GM19023 (cell line): ENCODE measurements at regions not wholly inside any gene's neighbourhood (a gene's known extent, or its start where the extent isn't known, plus 50 kb on each side); places are given as distances from the start of the nearest gene placed in this dataset.
"Not testable (repeated sequence)": the region's sequence is repeated elsewhere in the genome, so short reads cannot be mapped to it uniquely, and the experiment has no call there.

Experiments used
- ATAC-seq: cut with Tn5 transposase; IDR thresholded peaks from one replicate; pipeline ENCODE4 v1.9.1; 2021; ENCODE audit warnings: mild to moderate bottlenecking, moderate library complexity; ENCODE audit not compliant: unreplicated experiment

DNA sequence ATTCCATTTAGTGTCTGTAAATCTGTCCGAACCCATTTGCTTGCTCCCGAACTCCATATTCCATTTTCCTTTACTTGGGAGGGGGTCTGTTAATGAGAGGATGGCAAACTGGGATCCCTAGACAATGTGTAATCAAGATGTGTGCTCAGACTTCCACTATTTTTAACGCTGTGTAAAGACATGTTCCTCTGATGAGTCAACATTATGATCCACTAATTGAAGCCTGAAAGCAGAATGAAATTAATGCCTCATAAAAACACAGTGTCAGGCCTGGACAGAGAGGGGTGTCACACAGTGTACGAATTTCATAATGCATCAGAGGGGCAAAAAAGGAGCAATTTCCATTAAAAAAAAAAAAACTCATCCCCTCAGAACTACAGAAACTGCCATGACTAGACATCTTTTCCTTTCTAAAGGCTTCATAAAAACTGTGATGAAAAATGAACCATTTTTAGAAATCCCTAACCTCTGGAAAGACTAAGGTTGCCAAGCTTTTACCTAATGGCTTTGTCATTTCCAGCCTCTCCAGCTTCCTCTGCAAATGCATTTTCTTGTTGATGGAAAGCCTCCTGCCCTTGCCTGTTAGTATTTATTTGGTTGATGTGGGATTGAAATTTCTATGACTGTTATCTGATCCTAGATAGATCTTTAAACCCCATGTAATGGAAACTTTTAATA lies 209.2 kb upstream of the DCC start:
- no peak for ATAC-seq

DNA sequence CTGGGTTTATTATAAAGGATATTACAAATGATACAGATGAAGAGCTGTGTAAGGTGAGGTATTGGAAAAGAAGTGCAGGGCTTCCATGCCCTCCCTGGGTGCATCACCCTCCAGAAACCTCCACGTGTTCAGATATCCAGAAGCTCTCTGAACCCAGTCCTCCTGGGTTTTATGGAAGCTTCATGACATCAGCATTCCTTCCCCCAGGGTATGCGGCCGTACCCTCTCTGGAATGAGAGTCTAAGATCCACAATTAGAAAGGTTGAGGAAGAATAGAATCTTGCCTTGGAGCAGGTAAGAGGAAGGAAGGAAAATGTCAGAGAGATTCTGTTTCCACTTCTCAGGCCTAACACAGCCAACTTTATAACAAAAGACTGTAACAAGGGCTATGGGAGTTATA lies 208.2 kb upstream of the DCC start:
- no peak for ATAC-seq

DNA sequence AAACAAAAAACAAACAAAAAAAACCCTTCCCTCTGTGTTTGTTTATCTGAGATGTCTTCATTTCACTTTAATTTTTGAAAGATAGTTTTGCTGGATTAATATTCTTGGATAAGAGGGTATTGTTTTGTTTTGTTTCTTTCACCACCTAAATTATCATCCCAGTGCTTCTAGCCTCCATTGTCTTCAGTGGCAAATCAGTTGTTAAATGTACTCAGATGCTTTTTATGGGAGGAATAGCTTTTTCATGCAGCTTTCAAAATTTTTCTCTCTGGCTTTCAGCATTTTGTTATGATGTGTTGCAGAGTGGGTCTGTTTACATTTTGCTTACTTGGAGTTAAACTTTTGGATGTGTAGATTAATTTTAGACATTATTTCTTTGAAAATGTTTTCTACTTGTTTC lies 203.5 kb upstream of the DCC start:
- ATAC-seq, result no peak

DNA sequence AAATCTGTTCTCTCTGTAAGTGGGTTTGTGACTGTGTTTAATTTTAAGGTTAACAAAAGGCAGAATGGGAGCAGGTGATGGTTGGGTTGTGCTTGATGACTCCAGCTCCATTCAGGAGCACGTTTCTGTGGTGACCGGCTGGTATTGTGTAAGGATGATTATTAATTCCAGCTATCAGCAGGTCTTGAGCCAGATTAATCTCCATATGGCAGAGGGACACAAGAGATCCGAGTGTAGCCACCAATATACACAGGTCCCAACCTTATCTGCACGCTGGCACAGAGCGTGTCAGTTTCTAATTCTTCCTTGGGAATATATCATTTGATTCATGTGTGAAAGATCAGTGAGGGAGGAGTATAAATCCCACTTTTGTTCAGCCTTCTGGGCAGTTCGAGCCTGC lies 199.0 kb upstream of the DCC start:
- no peak for ATAC-seq

DNA sequence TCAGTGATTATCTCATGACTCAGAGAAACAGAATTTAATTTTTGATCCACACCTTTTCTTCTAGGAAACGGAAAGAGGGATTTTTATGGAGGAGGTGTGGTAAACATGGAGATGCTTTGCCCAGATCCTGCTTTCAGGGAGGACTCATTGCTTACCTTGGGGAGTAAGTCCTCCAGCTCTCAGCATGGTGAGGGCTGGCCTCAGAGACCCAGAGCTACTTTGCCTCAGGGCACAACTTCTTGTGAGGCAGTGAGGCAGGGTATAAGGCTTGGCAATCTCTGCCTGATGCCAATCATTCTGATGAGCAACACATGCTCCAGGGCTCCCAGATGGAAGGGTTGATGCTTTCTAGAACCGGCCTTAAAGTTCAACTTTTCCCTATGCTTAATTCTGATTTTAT lies 189.9 kb upstream of the DCC start:
- ATAC-seq, result no peak

DNA sequence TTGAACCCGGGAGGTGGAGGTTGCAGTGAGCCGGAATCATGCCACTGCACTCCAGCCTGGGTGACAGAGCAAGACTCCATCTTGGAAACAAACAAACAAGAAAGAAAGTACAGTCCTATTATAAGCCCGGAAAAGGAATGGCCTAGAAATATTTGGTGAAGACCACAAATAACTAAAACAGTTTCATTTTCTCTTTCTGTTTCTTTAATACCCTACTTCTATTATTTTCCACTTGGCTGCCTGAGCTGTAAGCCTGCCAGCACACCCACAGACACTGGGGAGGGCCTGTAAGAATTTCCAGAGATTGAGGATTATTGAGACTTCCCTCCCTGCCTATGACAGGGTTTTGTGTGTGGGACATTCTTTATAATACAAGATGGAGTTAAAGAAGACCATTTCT lies 188.0 kb upstream of the DCC start:
- no peak for ATAC-seq

DNA sequence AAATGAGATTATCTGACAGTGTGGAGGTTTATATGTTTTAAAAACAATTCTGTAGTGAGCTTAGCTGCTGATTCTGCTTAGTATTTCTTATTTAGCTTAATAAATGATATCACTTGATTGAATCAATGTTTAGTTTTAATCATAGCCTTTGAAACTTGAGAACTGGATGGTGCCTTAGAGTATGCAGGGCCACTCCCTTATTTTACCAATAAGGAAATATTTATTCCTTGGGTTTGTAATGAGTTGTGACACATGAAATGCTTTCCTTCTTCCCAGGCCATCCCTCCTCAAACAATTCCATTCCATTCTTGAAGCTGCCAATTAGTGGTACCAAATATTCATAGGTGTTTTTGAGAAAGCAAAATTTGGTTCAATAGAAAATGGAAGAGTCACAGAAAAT lies 183.8 kb upstream of the DCC start:
- ATAC-seq, result no peak

DNA sequence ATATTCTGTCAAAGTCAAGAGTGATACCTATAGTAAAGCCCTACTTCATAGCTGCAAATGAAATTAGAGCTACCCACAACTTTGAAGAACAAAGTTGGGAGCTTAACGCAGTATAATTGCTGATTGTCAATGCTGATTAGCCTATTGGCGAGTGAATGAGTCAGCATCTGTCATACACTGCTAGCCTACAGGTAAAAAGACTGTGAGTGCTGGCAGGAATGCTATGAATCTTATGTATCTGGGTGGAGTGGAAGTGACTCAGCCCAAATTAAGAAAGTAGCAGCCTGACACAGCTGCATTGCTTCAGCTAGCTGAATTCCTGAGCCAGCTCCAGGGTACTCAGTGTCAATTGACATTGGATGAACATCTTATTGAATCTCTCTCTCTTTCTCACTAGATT lies 179.4 kb upstream of the DCC start:
- ATAC-seq, result no peak

DNA sequence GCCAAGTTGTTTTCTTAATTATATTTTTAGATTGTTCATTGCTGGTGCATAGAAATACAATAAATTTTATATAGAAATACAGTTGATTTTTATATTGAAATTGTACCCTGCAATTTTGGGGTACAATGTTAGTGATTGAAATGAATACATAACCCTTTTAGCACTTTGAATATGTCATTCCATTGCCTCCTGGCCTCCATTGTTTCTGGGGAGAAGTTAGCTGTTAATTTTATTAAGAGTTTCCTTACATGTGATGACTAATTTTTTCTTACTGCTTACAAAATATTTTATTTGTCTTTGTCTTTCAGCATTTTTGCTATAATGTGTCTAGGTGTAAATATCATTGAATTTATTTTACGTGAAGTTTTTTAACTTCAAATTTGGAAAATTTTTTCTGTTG lies 176.5 kb upstream of the DCC start:
- ATAC-seq, result no peak

DNA sequence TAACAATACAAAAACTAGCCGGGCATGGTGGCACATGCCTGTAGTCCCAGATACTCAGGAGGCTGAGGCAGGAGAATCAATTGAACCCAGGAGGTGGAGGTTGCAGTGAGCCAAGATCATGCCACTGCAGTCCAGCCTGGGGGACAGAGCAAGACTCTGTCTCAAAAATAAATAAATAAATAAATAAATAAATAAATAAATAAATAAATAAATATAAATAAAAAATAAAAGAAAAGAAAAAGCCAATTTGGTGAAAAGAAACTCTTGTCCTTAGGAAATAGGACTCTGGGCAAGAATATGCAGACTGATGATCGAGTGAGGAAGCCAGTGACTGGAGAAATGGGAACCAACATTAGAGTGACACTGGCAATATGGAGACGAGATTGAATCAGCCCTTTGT lies 171.9 kb upstream of the DCC start:
- not testable (repeated sequence) for ATAC-seq

DNA sequence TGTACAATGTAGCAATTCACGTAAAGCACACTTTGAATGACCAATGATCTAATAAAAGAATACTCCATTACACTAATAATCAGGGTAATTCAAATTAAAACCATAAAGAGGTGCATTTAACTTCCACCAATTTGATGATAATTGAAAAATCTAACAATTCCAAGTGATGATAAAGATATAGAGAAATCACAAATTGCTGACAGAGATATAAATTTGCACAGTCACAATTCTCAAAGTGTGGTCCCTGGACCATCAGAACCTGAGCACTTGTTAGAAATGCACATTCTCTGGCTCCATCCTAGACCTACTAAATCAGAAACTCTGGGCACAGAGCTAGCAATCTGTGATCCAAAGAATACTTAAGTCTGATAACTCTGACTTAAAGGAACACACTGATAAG lies 165.8 kb upstream of the DCC start:
- ATAC-seq, result no peak

DNA sequence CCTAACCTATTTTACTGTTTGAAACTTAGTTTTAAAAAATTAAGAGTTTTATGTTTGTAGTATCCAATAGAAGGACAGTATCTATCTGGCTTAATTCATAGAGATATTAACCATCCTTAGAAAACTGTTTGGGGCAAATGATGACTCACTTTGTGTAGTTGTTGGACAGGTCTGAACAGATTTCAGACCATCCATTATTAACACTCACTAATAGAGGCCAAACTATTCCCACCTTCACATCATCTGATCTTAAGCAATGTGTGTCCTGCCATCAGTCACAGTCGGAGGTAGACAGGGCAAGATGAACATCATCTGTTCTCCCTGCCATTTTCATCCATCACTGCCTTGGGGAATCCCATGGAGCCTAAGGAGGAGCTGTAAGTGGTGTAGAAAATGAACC lies 164.6 kb upstream of the DCC start:
- ATAC-seq, result no peak

DNA sequence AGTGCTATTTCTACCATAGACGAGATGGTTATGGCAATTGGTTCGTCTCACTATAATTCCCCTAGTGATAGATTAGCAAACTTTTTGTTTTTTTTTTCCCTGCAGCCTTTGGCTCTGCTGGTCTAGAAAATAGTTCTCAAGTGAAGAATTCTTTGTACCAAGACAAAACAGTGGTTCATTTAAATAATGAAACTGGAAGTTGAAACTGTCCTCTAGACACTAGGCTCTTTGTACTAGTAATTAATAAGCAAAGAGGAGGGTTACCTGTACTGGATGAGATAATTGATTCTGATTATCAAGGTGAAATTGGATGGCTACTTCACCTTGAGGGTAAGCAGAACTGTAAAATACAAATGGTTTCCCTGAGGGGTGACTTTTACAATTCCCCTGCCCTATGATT lies 156.9 kb upstream of the DCC start:
- no peak for ATAC-seq

DNA sequence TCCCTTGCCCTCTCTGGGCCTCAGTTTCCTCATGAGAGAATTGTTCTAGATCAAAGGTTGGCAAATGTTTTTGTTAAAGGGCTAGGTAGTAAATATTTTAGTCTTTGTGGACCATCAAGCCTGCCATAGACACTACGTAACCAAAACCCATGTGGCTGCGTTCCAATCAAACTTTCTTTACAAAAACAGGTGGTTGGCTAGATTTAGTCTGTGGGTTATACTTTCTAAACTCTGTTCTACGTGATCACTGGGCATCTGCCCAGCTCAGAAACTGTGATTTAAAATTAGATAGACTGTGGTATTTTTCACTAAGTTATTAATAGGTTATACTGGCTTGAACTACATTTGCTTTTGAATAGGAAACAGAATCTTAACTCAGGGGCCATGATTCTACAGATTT lies 149.8 kb upstream of the DCC start:
- no peak for ATAC-seq

DNA sequence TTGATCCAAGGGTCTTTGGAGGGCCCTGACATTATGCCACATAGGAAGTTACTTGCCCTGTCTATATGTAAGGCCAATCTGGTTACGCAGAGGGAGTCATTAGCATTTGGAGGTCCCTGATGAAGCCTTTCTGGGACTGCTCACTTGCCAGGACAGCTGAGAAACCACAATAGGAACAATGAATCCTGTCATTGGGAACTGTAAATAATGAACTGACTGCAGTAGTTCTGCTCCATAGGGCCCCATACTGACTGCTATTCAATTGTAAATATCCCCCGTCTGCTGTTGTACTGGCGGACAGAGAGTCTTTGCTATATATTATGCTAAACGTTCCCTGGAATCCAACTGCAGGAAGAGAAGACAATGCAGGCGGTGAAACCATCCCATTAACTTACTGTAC lies 149.4 kb upstream of the DCC start:
- no peak for ATAC-seq

DNA sequence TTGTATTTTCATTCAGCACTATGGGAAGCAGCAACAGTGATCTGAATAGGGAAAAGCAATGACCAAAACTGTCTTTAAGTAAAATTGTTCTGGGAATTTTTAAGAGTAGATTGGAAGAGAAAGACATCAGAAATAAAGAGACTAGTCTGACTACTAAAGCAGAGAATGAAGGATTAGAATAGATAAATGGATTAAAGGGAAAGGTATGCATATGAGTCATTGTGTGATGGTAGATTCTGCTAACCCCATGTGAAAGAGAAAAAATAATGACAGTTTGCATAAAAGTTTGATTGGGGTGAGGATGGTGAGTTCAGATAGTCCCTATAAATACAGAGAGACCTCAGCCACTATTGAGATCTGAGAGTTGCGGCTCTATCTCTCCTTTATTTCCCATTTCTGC lies 139.6 kb upstream of the DCC start:
- ATAC-seq, result no peak

DNA sequence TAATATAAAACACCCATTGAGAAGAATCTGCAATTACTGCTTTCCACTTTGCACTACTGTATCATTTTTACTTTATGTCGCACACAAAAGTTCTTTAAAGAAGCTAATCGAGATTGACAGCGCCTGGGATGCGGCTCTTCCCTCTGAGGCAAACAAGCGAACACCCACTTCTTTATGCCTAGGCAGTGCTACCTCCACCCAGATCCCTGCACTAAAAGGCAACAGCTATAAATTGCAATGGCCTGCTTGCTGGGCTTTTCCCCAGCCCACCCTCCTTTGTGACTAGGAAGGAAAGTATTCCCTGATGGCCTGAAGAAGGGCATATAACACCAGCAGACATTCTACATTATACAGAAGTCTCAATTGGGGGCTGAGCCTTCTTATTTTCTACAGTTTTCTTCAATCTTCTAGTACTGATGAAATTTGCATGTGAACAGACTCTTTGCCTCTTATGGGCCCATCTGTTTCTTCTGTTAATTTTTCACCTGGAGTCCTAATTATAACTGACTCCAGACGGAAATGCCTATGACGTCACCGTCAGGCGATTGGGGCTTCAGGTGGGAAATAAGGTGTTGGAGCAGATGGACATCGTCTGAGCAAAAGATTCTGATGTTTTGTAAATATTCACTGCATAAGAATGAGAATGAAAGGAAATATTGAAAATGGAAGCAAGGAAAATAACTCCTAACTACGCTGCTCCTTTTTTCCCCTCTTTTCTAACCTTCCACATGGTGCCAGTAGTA lies 138.9 kb upstream of the DCC start:
- ATAC-seq, result no peak

DNA sequence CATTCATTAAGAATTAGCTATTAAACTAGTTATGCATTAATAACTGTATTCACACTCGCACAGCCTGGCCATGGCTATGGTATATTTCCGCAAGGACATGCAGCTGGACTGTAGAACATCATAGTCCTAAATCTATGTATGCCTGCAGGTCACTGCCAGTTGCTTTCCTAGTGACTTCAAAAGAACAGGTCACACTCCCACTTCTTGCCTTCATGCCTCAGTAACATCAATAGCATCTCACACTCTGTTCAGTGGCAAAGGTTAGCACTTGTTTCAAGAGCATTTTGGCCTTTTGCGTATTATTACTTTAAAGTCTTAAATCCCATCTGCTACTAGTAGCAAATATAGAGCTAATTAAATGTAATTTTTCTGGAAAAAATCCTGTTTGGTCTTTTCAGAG lies 131.4 kb upstream of the DCC start:
- ATAC-seq, result no peak

DNA sequence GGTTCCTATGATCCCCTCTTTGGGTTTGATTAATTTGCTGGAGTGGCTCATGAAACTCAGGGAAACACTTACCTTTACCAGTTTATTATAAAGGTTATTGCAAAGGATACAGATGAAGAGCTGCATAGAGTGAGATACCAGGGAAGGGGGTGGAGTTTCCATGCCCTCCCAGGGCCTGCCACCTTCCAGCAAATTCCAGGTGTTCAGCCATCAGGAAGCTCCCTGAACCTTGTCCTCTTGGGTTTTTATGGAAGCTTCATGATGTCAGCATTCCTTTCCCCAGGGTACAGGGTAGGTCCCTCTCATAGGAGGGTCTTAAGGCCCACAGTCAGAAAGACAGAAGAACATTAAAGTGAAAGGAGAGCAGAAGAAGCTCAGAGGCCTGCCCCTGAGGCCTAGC lies 123.9 kb upstream of the DCC start:
- no peak for ATAC-seq

DNA sequence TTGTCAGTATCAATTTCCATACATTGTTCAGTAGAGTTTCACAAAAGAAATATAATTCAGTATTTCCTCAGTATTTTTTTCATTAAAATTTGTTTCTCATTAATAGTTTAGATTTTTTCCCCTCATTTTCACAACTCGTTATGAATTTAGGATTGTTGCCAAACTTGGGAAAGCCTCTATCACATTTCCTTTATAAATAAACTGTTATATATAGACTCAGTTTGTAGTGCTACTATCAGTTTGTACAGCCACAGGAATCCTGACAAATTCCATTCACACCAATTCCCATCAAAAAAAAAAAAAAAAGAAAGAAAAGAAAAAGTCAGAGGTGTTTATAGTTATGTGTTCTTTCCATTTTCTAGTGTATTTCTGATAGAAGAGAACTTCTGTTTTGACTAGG lies 123.3 kb upstream of the DCC start:
- no peak for ATAC-seq

DNA sequence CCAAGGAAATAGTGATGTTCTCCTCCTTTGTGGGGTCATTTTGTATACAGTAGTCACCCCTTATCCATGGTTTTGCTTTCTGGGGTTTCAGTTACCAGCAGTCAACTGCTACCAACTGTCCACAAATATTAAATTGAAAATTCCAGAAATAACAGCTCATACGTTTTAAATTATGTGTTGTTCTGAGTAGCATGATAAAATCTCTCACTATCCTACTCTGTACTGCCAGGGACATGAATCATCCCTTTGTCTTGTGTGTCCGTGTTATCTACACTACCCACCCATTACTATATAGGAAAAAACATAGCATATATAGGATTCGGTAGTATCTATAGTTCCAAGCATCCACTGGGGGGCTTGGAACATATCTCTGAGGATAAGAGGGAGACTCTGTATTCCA lies 120.9 kb upstream of the DCC start:
- no peak for ATAC-seq

DNA sequence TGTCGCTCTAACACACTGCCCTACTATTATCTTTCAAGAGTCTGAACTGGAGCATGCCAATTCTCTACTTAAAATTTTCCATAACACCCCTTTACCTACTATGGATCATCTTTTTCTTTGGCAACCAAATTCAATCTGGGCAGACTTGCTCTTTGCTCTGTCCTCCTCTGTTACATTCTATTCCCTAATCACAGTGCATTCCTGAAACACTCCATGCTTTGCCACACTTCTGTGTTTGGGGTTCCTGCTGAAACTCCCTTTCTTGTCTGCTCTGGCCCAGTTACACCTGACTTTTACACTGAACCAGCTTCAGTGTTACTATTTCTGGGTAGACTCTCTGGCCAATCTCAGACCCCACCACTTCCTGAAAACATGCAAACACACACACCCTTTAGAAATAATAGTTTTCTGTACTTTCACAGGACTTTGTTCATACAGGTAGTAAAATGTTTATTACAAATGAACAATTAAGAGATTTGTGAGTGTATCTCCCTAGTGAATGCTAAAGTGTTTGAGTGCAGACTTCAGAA lies 119.9 kb upstream of the DCC start:
- ATAC-seq, result no peak

DNA sequence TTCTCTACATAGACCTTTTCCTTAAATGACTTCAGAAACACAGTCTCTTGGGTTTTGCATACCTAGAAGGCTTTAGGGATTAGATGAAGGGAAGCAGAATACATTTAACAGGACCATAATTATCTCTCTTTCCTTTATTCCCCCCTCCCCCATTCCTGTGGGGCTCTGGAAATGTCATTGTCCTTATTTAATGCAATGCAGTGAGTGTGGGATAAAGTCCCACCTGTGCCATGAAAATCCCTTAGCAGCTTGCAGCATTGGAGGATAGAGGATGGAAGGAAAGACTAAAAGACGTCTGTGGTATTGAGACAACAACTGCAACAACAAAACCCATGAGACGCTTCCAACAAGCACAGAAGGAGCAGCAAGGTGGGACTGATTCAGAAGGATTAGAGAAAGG lies 117.8 kb upstream of the DCC start:
- no peak for ATAC-seq
